Heart left ventricle (tissue), 16 donors: ENCODE measurements at regions not wholly inside any gene's neighbourhood (a gene's known extent, or its start where the extent isn't known, plus 50 kb on each side); places are given as distances from the start of the nearest gene placed in this dataset.

Source experiments
- ATAC-seq, 4 donors: fragments of 200-7000 bp; cut with Tn5 transposase; one replicate each; pipeline ENCODE4 v1.9.1; 2020 to 2022; ENCODE audit warnings: moderate library complexity in 4 of 4, mild to moderate bottlenecking in 3 of 4, moderate number of reproducible peaks in 1 of 4
- DNase-seq, 5 donors: peaks; one replicate each; pipeline ENCODE4 v3.0.0-alpha.2; 2020
- H3K27ac ChIP-seq, 12 donors: fragments of 200-600 bp; sonication (generic) in 4 of 12; one replicate each; pipeline versions ENCODE4 v1.5.0 to v1.8.0; 2016 to 2022; ENCODE audit warnings: mild to moderate bottlenecking in 2 of 12
- H3K27me3 ChIP-seq, 9 donors: fragments of 200-600 bp; sonication (generic) in 2 of 9; one replicate each; pipeline versions ENCODE4 v1.5.1 to v1.8.0; 2016 to 2022; ENCODE audit warnings: mild to moderate bottlenecking in 3 of 9
- H3K36me3 ChIP-seq, 9 donors: fragments of 200-600 bp; sonication (generic) in 2 of 9; one replicate each; pipeline versions ENCODE4 v1.5.0 to v1.8.0; 2018 to 2022; ENCODE audit warnings: mild to moderate bottlenecking in 2 of 9
- H3K4me1 ChIP-seq, 12 donors: fragments of 200-600 bp; sonication (generic) in 4 of 12; one replicate each; pipeline versions ENCODE4 v1.5.0 to v1.8.0; 2016 to 2022; ENCODE audit warnings: mild to moderate bottlenecking in 3 of 12
- H3K4me3 ChIP-seq, 12 donors: fragments of 200-600 bp; sonication (generic) in 4 of 12; one replicate each; pipeline versions ENCODE4 v1.5.0 to v1.8.0; 2017 to 2022; ENCODE audit warnings: mild to moderate bottlenecking in 9 of 12, moderate library complexity in 4 of 12
- H3K9me3 ChIP-seq, 12 donors: fragments of 200-600 bp; sonication (generic) in 4 of 12; one replicate each; pipeline versions ENCODE4 v1.5.0 to v1.8.0; 2016 to 2022; ENCODE audit warnings: mild to moderate bottlenecking in 1 of 12
- CTCF ChIP-seq, 12 donors: fragments of 200-600 bp; sonication (generic) in 4 of 12; IDR thresholded peaks; one replicate each; pipeline versions ENCODE4 v1.5.0 to v1.8.0; 2018 to 2022; ENCODE audit warnings: antibody characterized with exemption in 12 of 12, mild to moderate bottlenecking in 5 of 12
- POLR2A ChIP-seq, 2 donors: fragments of 450-650 bp; IDR thresholded peaks; one replicate each; pipeline ENCODE4 v1.6.1; 2017; ENCODE audit warnings: antibody characterized with exemption in 2 of 2, mild to moderate bottlenecking in 2 of 2, moderate library complexity in 2 of 2
- WGBS, 4 donors: extraction: QIAGEN DNeasy Blood & Tissue Kit in 2 of 4; methylation state at CpG; one replicate each; pipeline versions ENCODE4 v1.1.5 to v1.1.7; 2013 to 2018; 5-methylcytosine and 5-hydroxymethylcytosine counted together
- intact Hi-C, 10 donors: fragments of 100-400 bp; cut with DNase I; formaldehyde crosslinking; loops; one replicate each; pipeline versions ENCODE4 v1.11.1 to v1.14.2; 2022
- donor health status: ischemic (EF 13 %, LVEDD 7.1; RV severe dilation, severe dysfunction).
- donor health status: healthy with polysubstance abuse.
- donor health status: DM: no; HTN: yes; CAD: no.
- donor health status: DM: no; HTN: no; CAD: no.
- donor health status: ischemic (EF 25% LVEDD 6.9; RV normal size, moderate dysfunction).
- donor health status: ischemic (EF 25% LVEDD 5.7; RV mildly dilated, moderate dysfunction).
- donor health status: healthy.
- donor health status: DM: yes; HTN: yes; CAD: no.
- donor health status: ischemic (EF 35%, LVEDD 5.7; RV mildly dilated, moderate dysfunction).
- donor health status: nonischemic (EF 11% LVEDD 7.7; RV severe dilation, severe dysfunction).
- donor health status: DM: yes; HTN: yes; CAD: no.
- donor health status: PGD.
- donor health status: ischemic (EF 29% LVEDD 5.4; RV normal size, mild dysfunction).
- donor health status: nonischemic (EF 23%, LVEDD 6.1; RV moderate dilation, normal function).

GRCh38 chr3:110744723-110745122, 326.9 kb upstream of the NECTIN3 start:
- no peak for DNase-seq
- Histone ChIP-seq H3K36me3 (no peaks in the 10 kb centered on the region), H3K27ac (no peak overlapping the region), H3K27me3 (no peaks in the 10 kb centered on the region), H3K9me3 (peaks cover 0 to 12% (median 0%) of the 10 kb centered on the region in 12 donors), H3K4me1 (no peaks in the 10 kb centered on the region), H3K4me3 (no peak overlapping the region)
- no peak for ATAC-seq
- 43 to 63% (median 59%) methylated on average over 2 of the region's 2 CpGs for WGBS, 4 donors
- intact Hi-C loops: no loop called here
- no peak for TF ChIP-seq POLR2A (IDR thresholded peaks at IDR 0.05)
- TF ChIP-seq CTCF (IDR thresholded peaks at IDR 0.05): no peak

GRCh38 chr3:110749006-110749405, 322.6 kb upstream of the NECTIN3 start:
- Histone ChIP-seq H3K36me3 (no peaks in the 10 kb centered on the region), H3K4me3 (no peak overlapping the region), H3K27me3 (no peaks in the 10 kb centered on the region), H3K9me3 (peaks cover 0 to 12% (median 0%) of the 10 kb centered on the region in 12 donors), H3K4me1 (no peaks in the 10 kb centered on the region), H3K27ac (no peak overlapping the region)
- ATAC-seq: no peak
- DNase-seq: no peak
- intact Hi-C loops: no loop called here
- TF ChIP-seq POLR2A (IDR thresholded peaks at IDR 0.05): no peak
- WGBS, 4 donors: 89 to 96% (median 93%) methylated on average over 6 of the region's 6 CpGs

- TF ChIP-seq CTCF (IDR thresholded peaks at IDR 0.05): no peak
- no peak for TF ChIP-seq POLR2A (IDR thresholded peaks at IDR 0.05)
- peaks cover 0 to 12% (median 0%) of the 10 kb centered on the region in 12 donors for H3K9me3 ChIP-seq
- DNase-seq: no peak
- no peaks in the 10 kb centered on the region for H3K36me3 ChIP-seq
- no peak for ATAC-seq
- H3K4me3 ChIP-seq: no peak overlapping the region
- H3K27ac ChIP-seq: no peak overlapping the region
- intact Hi-C loops: no loop called here
- no peaks in the 10 kb centered on the region for H3K4me1 ChIP-seq
- H3K27me3 ChIP-seq: no peaks in the 10 kb centered on the region
Observed at GRCh38 chr3:110750201-110750600, 321.4 kb upstream of the NECTIN3 start.

- WGBS, 4 donors: 81 to 87% (median 85%) methylated on average over 3 of the region's 3 CpGs
Observed at GRCh38 chr3:110752307-110752706, 319.3 kb upstream of the NECTIN3 start.

More at GRCh38 chr3:110752307-110752706, 319.3 kb upstream of the NECTIN3 start:
- no peak for DNase-seq
- ATAC-seq: no peak
- H3K4me1 ChIP-seq: no peaks in the 10 kb centered on the region
- no peak overlapping the region for H3K4me3 ChIP-seq
- no peaks in the 10 kb centered on the region for H3K27me3 ChIP-seq
- H3K9me3 ChIP-seq: no peaks in the 10 kb centered on the region
- intact Hi-C loops: no loop called here
- TF ChIP-seq POLR2A (IDR thresholded peaks at IDR 0.05) (no peak), CTCF (IDR thresholded peaks at IDR 0.05) (no peak)
- H3K36me3 ChIP-seq: no peaks in the 10 kb centered on the region
- H3K27ac ChIP-seq: no peak overlapping the region
